H1 (cell line): ENCODE measurements at regions not wholly inside any gene's neighbourhood (a gene's known extent, or its start where the extent isn't known, plus 50 kb on each side); places are given as distances from the start of the nearest gene placed in this dataset.

ENCODE experiments used
- ASH2L ChIP-seq: fragments of 200-600, 300-600 bp; sonication (generic); IDR thresholded peaks from one replicate; pipeline ENCODE4 v1.7.1; 2017; ENCODE audit warnings: low read length
- ATF2 ChIP-seq: IDR thresholded peaks from 2 replicates; pipeline ENCODE4 v1.6.1; 2012; ENCODE audit warnings: low read length, inconsistent platforms
- BACH1 ChIP-seq: IDR thresholded peaks from 2 replicates; pipeline ENCODE4 v1.6.1; 2012; ENCODE audit warnings: low read length, improper control_type of control experiment
- BCL11A ChIP-seq, 2 experiments: IDR thresholded peaks; one replicate each; pipeline ENCODE4 v1.6.1; 2011; ENCODE audit warnings: low read depth in 2 of 2, low read length in 2 of 2, mild to moderate bottlenecking in 2 of 2
- BRCA1 ChIP-seq: IDR thresholded peaks from 2 replicates; pipeline ENCODE4 v1.6.1; 2012; ENCODE audit warnings: low read depth, low read length, improper control_type of control experiment
- CBX5 ChIP-seq: fragments of 300-800, 300-1000 bp; sonication (generic); IDR thresholded peaks from 2 replicates; pipeline ENCODE4 v1.7.1; 2016; ENCODE audit warnings: antibody characterized with exemption, low read length, low read depth
- EGR1 ChIP-seq: IDR thresholded peaks from 2 replicates; pipeline ENCODE4 v1.6.1; 2011; ENCODE audit warnings: low read depth, low read length, borderline replicate concordance
- EZH2 ChIP-seq: fragments of 200-600 bp; sonication (generic); IDR thresholded peaks from 2 replicates; pipeline ENCODE4 v1.7.1; 2012; ENCODE audit warnings: low read depth, mild to moderate bottlenecking, moderate library complexity, low read length, inconsistent platforms; ENCODE audit not compliant: severe bottlenecking
- HDAC2 ChIP-seq, 2 experiments: fragments of 300-600 bp in 1 of 2; sonication (generic) in 1 of 2; IDR thresholded peaks; 2 replicates each; pipeline ENCODE4 v1.6.1; 2011 to 2012; ENCODE audit warnings: low read depth in 2 of 2, low read length in 2 of 2, mild to moderate bottlenecking in 2 of 2, moderate library complexity in 2 of 2, borderline replicate concordance in 1 of 2, inconsistent platforms in 1 of 2
- JUN ChIP-seq: IDR thresholded peaks from 2 replicates; pipeline ENCODE4 v1.6.1; 2011; ENCODE audit warnings: low read depth, mild to moderate bottlenecking, improper control_type of control experiment, low read length
- KDM1A ChIP-seq: fragments of 200-600, 300-600 bp; sonication (generic); IDR thresholded peaks from 2 replicates; pipeline ENCODE4 v1.7.1; 2016; ENCODE audit warnings: mild to moderate bottlenecking, low read length, borderline replicate concordance
- POLR2AphosphoS5 ChIP-seq: IDR thresholded peaks from 2 replicates; pipeline ENCODE4 v1.6.1; 2011; ENCODE audit warnings: low read depth, low read length
- RFX5 ChIP-seq: IDR thresholded peaks from 2 replicates; pipeline ENCODE4 v1.6.1; 2011; ENCODE audit warnings: low read depth, low read length, improper control_type of control experiment, borderline replicate concordance
- SP2 ChIP-seq: IDR thresholded peaks from 2 replicates; pipeline ENCODE4 v1.6.1; 2012; ENCODE audit warnings: mild to moderate bottlenecking, low read length, inconsistent platforms
- SRF ChIP-seq: IDR thresholded peaks from 2 replicates; pipeline ENCODE4 v1.6.1; 2011; ENCODE audit warnings: mild to moderate bottlenecking, low read depth, low read length, moderate library complexity
- TAF1 ChIP-seq: IDR thresholded peaks from 2 replicates; pipeline ENCODE4 v1.6.1; 2011; ENCODE audit warnings: mild to moderate bottlenecking, low read depth, low read length
- TBP ChIP-seq: IDR thresholded peaks from 2 replicates; pipeline ENCODE4 v1.6.1; 2011; ENCODE audit warnings: low read depth, low read length, improper control_type of control experiment
- YY1 ChIP-seq: IDR thresholded peaks from 2 replicates; pipeline ENCODE4 v1.6.1; 2011; ENCODE audit warnings: low read depth, mild to moderate bottlenecking, low read length
- TF ChIP-seq, protein P1 (sequence below): IDR thresholded peaks from 2 replicates; pipeline ENCODE4 v1.6.1; 2012; ENCODE audit warnings: inconsistent platforms

GRCh38 chrX:40434947-40435346 is 145.8 kb upstream of the ATP6AP2 start (continued):
- no peak for TF ChIP-seq HDAC2 (IDR thresholded peaks at IDR 0.05; ENCODE audit: borderline replicate concordance in 1 of 2, low read depth in 2 of 2, low read length in 2 of 2)
- TF ChIP-seq EZH2, result no peak
- TF ChIP-seq, protein P1, sequence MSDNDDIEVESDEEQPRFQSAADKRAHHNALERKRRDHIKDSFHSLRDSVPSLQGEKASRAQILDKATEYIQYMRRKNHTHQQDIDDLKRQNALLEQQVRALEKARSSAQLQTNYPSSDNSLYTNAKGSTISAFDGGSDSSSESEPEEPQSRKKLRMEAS, result 0 out of 2 replicates have a peak, but pooled peaks have one; percentile 11
- TF ChIP-seq POLR2AphosphoS5, result no peak
- TF ChIP-seq RFX5, result no peak
- no peak for TF ChIP-seq TAF1
- TF ChIP-seq TBP, result no peak
- TF ChIP-seq JUN, result no peak
- TF ChIP-seq CBX5, result no peak
- no peak for TF ChIP-seq SRF
- no peak for TF ChIP-seq BRCA1
- no peak for TF ChIP-seq ATF2
- peak; percentile 84 for TF ChIP-seq BACH1
- TF ChIP-seq KDM1A, result no peak
- TF ChIP-seq YY1, result no peak
- TF ChIP-seq SP2, result no peak
- no peak for TF ChIP-seq EGR1
- TF ChIP-seq ASH2L, result peak; percentile 29
- TF ChIP-seq BCL11A (IDR thresholded peaks at IDR 0.05; ENCODE audit: low read depth in 2 of 2, low read length in 2 of 2), result no peak
